GM18505 (cell line): ENCODE measurements at regions not wholly inside any gene's neighbourhood (a gene's known extent, or its start where the extent isn't known, plus 50 kb on each side); places are given as distances from the start of the nearest gene placed in this dataset.

Source experiments
- ATAC-seq: cut with Tn5 transposase; IDR thresholded peaks from one replicate; pipeline ENCODE4 v1.9.1; 2021; ENCODE audit not compliant: unreplicated experiment
- POLR2A ChIP-seq: IDR thresholded peaks from 4 replicates; pipeline ENCODE4 v1.6.1; 2011; ENCODE audit warnings: borderline replicate concordance; ENCODE audit not compliant: insufficient read depth, insufficient read length; ENCODE audit errors: extremely low read depth

DNA sequence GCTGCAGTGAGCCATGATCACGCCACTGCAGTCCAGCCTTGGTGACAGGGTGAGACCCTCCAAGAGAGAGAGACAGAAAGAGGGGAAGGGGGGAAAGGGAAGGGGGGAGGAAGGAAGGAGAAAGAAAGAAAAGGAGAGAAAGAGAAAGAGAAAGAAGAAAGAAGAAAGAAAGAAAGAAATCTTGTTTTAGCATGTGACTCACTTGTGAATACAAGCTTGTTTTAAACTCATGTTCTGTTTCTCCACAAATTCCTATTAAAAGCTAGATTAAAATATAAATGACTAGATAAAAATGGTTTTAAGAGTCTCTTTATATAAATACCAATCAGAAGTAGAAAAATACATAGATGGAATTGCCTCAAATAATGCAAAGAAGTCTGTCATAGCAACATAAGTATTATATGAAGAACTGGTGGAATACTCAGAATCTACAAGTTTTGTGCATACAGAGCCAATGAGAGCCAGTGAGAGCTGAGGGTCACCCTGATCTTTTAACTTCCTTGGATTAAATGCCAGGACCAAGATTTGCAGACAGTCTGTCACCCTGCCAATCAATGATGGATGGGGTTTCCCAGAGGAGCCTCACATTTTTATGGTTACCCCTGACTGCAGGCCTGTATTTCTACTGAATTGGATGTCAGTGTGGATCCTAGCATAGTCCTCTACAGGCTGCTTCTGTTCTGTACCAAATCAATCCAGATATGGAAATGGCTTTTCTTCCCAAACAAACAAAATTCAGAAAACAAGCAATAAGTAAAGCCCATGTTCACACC is 50.8 kb upstream of the LY86 start:
- no peak for ATAC-seq
- TF ChIP-seq POLR2A = no peak

GRCh38 chr6:6538261-6538660 is 50.3 kb upstream of the LY86 start:
- TF ChIP-seq POLR2A = no peak
- ATAC-seq = no peak
